ENCODE measurements at regions not wholly inside any gene's neighbourhood (a gene's known extent, or its start where the extent isn't known, plus 50 kb on each side); places are given as distances from the start of the nearest gene placed in this dataset.
A peak's percentile ranks its signal among the peaks of the same experiment; 100 is the strongest.
"Not testable (repeated sequence)": the region's sequence is repeated elsewhere in the genome, so short reads cannot be mapped to it uniquely, and the experiment has no call there.

DNA sequence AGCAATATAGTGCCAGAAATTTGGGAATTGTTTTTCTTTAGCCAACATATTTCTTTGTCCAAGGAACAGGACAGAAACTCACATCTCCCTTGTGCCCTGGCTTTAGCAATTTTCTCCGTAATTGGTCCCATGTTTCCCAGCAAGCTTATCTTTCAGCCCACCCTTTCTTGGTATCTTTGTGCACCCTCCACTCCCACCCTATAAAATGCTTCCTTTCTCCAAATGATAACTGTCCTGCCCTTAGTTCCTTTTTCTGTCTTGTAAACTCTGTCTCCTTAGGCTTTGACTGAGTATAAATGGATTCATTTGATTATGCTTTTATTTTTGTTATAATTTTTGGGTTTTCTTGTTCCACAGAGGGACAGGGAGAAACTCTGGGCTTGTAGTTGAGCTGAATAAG lies 442.8 kb downstream of the ATP23 start:
- DNase-seq: no peak

- DNase-seq: no peak
These were observed 444.8 kb downstream of the ATP23 start for GRCh38 chr12:58386136-58386535.

DNA sequence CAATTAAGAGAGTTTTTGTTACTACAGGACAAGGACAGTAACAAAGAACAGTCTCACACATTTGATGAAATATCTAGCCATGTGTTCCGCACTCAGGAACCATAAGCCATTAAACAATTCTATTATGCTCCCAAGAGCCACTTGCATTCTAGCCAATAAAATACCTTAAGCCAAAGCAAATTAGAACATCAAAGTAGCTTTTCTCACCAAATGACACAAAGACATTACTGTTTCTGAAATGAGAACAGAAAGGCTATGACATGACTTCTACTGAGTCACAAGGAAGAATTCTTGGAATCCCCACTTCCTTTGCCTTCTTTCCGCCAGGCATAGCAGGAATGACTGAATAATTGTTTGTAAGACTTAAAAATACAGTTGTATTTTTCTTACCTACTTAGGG lies 445.8 kb downstream of the ATP23 start:
- DNase-seq: no peak

DNA sequence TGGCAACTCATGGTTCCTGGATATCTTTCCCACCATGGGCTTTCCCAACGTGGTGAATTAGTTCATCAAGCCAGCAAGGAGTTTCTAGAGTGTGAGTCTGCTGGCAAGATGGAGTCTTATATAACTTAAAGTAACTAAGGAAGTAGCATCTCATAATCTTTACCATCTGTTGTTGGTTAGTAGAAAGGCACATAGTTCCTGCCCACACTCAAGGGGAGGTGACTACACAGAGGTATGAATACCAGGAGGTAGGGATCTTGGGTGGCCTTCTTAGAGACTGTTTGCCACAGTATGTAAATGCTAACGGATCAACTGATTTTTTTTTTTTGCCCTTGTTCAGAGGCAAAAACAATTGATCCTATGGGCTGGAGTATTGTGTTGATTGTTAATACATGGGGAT lies 446.9 kb downstream of the ATP23 start:
- no peak for DNase-seq

GRCh38 chr12:58393152-58393551 lies 451.8 kb downstream of the ATP23 start:
- no peak for DNase-seq

DNA sequence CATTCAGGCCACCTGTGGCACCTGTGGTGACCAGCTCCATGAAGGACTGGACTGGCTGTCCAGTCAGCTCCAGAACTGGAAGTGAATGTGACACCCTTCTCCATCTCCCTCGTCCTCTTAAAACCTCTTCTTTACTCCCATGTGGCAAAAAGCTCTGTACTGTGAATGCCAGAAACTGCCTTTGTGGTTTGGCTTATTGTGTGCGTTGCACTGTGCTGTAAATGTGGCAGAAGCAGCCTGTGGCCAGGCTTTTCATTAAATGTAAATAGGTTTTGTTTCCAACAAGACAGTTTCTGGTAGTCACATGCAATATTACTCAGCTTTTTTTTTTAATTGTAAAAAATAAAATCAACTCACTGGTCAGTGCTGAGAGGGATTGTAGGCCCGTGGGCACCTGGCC lies 453.7 kb downstream of the ATP23 start:
- no peak for DNase-seq

GRCh38 chr12:58395470-58395869 lies 454.1 kb downstream of the ATP23 start:
- DNase-seq: no peak

GRCh38 chr12:58396239-58396638 lies 454.9 kb downstream of the ATP23 start:
- no peak for DNase-seq

DNA sequence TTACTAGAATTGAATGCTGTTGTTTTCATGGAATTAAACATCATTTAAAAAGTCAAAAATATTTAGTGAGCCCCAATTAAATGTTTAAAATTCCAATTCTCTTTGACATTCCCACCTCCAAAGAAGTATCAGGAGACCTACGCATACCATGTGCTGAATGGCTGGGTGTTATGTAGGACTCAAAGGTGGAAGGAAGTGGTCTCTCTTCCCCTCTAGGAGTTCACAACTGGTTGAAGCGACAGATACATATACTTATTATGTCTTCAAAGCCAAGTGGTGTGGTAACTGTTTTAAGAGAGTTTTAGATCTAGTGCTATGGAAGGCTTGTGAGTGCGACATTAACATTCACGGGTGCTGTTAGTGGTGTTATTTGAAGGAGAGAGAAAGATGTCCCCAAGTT lies 464.0 kb downstream of the ATP23 start:
- no peak for DNase-seq

GRCh38 chr12:58408516-58408915 lies 467.1 kb downstream of the ATP23 start:
- DNase-seq: no peak

DNA sequence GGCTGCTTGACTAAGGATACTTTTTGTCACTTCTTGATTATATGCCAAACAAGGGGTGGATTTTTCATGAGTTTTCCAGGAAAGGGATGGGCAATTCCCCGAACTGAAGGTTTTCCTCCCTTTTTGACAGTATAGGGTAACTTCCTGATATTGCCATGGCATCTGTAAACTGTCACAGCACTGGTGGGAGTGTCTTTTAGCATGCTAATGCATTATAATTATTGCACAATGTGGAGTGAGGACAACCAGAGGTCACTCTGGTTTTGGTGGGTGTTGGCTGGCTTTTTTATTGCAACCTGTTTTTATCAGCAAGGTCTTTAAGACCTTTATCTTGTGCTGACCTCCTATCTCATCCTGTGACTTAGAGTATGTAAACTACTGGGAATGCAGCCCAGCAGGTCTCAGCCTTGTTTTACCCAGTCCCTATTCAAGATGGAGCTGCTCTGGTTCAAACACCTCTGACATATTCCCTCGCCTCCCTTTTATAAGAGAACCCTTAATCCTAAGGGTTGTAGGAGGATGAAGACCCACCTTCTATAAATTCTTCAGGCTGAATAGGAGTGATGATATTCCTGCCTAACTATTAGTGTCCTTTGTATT lies 471.2 kb downstream of the ATP23 start:
- DNase-seq: no peak

DNA sequence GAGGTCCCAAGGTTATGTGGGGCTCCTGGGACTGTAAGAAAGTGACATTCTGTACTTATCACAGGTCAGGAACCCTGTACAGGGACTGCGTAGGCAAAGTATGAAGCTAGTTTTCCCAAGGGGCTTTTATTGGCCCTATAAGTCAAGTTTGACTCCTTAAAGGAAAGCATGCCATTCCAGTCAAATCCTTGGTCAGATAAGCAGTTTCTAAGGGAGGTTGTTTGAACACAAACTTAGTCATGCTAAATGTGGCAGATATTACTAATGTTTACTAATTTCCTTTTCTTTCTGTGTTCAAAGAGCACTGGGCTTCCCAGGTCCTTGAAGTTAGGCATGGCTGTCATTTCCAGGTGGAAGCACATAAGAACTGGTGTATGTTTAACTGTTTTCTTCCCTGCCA lies 472.4 kb downstream of the ATP23 start:
- DNase-seq: no peak

DNA sequence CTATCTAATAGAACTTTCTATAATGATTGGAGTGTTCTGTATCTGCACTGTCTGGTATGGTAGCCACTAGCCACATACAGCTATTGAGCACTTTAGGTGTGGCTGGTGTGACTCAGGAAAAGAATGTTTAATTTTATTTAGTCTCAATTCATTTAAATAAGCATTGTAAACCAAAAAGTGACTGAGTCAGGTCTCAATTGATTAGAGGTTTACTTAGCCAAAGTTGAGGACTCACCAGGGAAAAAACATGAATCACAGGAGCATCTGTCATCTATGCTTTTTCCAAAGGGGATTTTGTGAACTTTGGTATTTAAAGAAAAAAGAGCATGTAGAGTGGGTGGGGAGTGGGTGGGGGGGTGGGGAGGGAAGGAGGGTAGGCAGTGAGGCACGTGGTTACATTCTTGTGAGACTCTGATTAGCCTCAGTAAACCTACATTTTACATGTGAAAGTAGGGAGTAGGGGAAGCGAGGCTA lies 473.1 kb downstream of the ATP23 start:
- DNase-seq: no peak

DNA sequence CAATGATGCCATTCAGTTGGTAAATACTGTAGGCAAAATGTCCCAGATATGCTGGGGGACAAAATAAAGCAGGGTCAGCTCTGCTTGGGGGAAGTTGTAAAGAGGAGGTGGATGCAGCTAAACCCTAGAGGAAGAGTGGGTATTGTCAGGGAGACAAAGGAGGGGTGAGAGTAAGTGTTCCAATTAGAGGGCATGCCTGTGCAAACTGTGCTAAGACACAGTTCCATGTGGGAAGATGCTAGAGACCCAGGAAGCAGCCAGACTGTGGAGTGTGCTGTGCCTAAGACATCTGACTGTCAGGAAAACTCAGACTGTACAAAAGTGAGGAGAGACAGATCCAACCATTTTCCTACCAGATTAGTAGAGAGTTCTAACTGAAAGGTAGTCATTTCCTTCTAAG lies 474.3 kb downstream of the ATP23 start:
- DNase-seq: no peak

DNA sequence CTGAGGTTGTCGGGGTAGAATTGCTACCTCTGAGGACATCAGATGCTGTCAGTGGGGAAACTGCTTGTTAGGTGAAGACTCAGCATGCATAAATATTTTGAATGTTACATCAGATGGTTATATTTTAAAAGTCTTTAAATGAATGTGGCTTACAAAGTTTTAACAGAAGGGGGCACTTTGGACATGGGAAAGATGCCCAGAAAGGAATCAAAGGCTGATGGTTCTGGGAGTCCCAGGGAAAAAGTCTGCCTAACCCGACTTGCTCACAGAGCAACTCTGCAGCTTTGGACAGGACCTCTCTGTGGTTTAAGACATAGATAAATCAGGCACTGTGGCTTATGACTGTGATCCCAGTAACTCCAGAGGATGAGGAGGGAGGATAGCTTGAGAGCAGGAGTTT lies 474.9 kb downstream of the ATP23 start:
- DNase-seq: no peak

DNA sequence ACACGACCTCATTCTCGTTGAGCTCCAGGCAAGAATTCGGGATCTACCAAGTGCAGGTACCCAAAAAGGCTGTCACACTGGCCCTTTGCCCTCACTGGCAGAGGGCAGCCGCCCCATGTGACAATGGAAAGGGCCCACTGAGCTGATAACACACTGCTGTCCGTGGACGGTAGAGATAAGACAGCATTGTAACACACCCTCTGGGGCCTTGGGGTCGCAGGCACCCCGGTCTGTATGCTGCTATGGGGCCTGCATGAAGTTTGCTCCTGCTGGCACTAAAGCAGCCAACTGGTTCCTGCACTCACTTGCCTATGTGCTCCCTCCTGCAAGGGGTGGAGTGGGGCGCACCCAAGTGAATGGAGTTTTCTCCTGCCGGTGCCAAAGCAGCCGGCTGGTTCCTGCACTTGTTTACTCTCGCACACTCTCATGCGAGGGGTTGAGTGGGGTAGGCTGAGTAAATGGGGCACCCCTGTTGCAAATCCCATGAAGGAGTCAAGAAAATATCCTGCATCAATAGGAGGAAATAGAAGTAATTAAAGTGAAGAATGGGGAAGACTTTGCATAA lies 477.9 kb downstream of the ATP23 start:
- DNase-seq: no peak

- no peak for DNase-seq
These were observed 478.5 kb downstream of the ATP23 start for GRCh38 chr12:58419905-58420304.

GRCh38 chr12:58420503-58420902 lies 479.1 kb downstream of the ATP23 start:
- DNase-seq: no peak

DNA sequence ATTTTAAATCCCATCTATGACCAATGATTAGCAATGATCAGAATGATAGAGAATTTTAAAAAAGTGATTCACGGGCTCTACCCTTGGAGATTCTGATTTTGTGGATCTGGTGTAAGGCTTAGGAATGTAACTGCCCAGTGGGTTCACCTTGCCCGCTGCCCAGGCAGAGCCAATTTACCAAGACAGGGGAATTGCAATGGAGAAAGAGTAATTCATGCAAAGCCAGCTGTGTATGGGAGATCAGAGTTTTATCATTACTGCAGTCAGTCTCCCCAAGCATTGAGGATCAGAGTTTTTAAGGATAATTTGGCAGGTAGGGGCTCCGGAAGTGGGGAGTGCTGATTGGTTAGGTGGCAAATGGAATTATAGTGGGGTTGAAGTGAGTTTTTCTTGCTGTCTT lies 480.6 kb downstream of the ATP23 start:
- no peak for DNase-seq

DNA sequence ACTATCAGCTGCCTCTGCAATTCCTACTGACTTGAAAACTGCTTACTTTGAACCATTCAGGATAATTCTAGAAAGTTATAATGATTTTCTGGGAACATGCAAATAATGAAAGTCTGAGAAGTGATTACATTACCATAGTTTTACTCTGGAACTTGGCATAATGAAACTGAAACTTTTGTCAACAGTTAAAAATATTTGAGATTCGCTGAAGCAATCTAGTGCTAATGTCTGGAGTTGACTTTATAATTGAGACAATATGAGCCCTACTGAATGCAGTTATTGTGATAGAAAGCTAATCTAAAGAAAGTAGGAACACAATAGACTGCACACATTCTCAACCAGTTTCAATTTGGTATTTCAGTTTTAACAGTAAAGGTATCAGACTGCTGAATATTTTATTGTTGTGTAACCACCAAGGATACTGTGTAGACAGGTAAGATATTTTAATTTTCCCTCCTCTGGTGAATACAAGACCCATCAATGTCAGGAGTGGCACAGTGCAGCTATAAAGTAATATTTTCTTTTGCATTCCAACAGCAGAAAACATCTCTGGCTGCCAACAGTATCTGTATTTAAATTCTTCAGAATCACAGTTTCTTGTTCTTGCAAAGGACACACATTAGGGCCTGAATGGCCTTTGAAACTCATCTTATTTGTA lies 483.5 kb downstream of the ATP23 start:
- no peak for DNase-seq

DNA sequence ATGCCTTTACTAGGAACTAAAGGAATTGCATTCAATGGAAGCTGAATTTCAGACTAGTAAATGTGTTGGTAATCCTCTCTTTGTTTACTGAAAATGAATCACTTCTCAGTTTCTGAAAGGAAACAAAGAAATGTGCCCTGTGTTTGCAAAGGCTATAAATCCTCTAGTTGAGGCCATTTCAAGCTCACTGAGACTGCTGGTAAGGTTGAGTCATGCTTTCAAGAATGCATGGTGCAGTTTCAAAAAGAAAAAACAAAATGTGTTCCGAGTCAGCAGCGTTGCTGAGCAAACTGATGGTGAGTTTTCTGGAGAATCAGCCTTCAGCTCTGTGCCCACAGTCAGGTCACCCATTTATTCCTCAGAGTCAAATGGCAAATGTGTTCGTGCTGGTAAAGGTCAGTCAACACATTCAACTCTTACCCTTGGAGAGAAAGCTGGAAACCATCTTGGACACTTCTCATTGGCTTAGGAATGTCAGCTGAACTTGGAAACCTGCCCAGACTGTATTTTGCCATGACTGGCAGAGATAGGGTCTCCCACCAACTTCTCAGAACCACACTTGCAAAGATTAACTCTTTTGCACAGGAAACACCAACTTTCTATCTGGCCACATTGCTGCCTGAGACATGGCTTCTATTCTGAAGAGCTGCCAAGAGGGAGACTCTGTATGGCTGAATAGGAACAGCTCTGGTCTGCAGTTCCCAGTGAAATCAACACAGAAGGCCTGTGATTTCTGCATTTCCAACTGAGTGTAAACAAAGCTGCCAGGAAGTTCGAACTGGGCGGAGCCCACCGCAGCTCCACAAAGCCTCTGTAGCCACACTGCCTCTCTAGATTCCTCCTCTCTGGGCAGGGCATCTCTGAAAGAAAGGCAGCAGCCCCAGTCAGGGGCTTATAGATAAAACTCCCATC lies 484.4 kb downstream of the ATP23 start:
- peak; percentile 48 for DNase-seq

GRCh38 chr12:58426437-58426836 lies 485.1 kb downstream of the ATP23 start:
- DNase-seq: not testable (repeated sequence)

GRCh38 chr12:58433959-58434358 lies 486.3 kb downstream of the LRIG3 start:
- no peak for DNase-seq

DNA sequence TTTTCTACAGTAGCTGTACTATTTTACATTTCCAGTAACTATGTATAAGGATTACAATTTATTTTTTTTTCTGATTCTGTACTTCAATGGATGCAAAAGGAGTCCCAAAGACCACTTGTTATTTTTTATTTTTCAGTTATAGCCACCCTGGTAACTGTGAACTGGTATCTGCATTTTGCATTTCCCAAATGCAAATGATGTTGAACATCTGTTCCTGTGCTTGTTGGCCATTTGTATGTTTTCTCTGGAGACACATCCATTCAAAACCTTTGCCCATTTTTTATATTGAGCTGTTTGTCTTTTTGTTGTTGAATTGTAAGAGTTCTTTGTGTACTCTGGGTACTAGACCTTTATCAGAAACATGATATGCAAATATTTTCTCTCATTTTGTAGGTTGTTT lies 485.6 kb downstream of the LRIG3 start:
- no peak for DNase-seq
